Epithelial cell of esophagus (primary cell): ENCODE measurements at regions not wholly inside any gene's neighbourhood (a gene's known extent, or its start where the extent isn't known, plus 50 kb on each side); places are given as distances from the start of the nearest gene placed in this dataset.

Experiments
- DNase-seq: peaks from one replicate; pipeline ENCODE4 v3.0.0; 2010; ENCODE audit warnings: low read depth
- H3K4me3 ChIP-seq: 2 replicates; pipeline ENCODE4 v1.5.1; 2011; ENCODE audit warnings: mild to moderate bottlenecking, low read length, control low read depth
- CTCF ChIP-seq: IDR thresholded peaks from 2 replicates; pipeline ENCODE4 v1.5.1; 2011; ENCODE audit warnings: low read depth, mild to moderate bottlenecking, low read length, control low read depth, inconsistent platforms; ENCODE audit not compliant: insufficient read depth; ENCODE audit errors: missing control alignments

- no peak for TF ChIP-seq CTCF
- no peak overlapping the region for H3K4me3 ChIP-seq
- DNase-seq: no peak
Measured at GRCh38 chr1:214187933-214188332, 93.0 kb upstream of the SMYD2 start.

DNA sequence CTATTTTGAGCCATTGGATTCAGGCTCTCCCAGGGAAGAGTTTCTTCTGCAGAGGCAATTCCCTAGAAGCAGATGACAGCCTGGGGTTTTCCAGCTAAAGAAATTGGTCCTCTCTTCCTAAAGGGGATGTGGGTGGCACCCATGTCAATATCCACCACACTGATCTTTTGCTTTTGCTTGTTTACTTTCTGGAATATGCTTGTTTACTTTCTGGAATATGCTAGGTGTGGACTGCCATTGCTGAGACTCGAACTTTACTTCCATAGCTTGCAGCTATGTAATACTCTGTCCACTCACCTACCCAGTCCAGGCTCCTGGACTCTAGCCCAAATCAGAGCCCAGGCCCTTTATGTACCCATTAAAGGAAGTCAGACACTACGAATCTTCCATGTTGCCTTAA, 92.1 kb upstream of the SMYD2 start:
- no peak for TF ChIP-seq CTCF
- no peak for DNase-seq
- H3K4me3 ChIP-seq: no peak overlapping the region

GRCh38 chr1:214192825-214193643, 87.9 kb upstream of the SMYD2 start:
- TF ChIP-seq CTCF: no peak
- H3K4me3 ChIP-seq: no peak overlapping the region
- no peak for DNase-seq

- TF ChIP-seq CTCF: no peak
- H3K4me3 ChIP-seq: no peak overlapping the region
- no peak for DNase-seq
Measured at GRCh38 chr1:214193691-214194090, 87.3 kb upstream of the SMYD2 start.

DNA sequence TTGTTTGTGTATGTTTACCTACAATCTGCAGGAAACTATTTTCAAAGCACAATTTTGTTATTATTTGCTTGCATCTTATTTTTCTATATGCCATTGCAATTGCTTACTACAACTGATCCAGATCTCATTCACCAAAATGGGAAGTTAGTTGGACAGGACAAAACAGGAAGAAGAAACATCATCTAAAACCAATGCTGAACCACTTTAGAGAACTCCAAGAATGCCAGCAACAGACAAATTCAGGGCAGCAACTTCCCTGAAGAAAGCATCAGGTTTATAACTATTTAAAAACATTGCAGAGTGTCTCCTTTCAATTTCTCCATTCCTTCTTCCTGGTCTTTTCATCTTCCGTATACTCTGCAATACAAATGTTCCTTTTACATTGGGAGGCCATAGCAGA, 82.4 kb upstream of the SMYD2 start:
- no peak for TF ChIP-seq CTCF
- no peak for DNase-seq
- H3K4me3 ChIP-seq: no peak overlapping the region

DNA sequence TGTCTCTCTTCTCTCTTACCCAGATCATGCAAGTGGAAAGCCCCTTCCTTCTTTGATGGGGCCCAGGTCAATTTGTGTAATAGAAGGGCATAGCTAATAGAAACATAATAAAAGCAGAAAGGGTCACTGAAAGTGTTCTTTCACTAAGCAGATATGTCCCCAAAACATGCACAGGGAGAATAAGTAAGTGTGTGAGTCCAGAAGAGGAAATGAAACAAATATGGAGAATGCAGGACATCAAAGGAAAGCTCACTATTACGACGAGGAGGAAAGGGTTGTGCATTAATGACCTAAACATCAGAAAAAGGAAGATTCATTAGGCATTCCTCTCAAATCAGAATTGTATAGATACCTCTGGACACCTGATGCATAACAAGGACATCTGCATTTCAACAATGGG, 81.4 kb upstream of the SMYD2 start:
- H3K4me3 ChIP-seq: no peak overlapping the region
- DNase-seq: no peak
- TF ChIP-seq CTCF: no peak

GRCh38 chr1:214202992-214203391, 78.0 kb upstream of the SMYD2 start:
- no peak for DNase-seq
- H3K4me3 ChIP-seq: no peak overlapping the region
- no peak for TF ChIP-seq CTCF
